Activated CD4-positive, alpha-beta T cell treated with anti-CD3 and anti-CD28 coated beads for 1 hour (primary cell): ENCODE measurements at regions not wholly inside any gene's neighbourhood (a gene's known extent, or its start where the extent isn't known, plus 50 kb on each side); places are given as distances from the start of the nearest gene placed in this dataset.

Source experiments
- DNase-seq: peaks from one replicate; pipeline ENCODE4 v3.0.0-alpha.2; 2020

DNA sequence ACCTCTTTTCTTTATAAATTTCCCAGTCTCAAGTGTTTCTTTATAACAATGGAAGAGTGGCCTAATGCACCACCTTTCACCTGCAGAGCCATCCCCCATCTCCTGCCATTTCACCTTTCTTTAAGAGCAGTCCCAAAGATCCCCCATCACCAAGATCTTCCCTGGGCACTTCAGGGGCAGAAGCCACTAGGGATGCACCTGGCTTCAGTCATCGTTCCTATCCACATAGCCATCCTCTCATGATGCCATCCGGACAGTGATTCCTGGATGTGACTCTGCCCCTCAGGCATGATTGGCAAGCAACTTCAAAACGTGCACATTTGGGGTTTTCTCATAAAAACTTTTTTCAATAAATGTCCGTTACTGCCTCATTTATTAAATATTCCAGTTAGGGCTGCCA, 225.9 kb downstream of the TBXT start:
- no peak for DNase-seq

- DNase-seq: no peak
These were observed 226.3 kb downstream of the TBXT start for GRCh38 chr6:165941249-165941775.

DNA sequence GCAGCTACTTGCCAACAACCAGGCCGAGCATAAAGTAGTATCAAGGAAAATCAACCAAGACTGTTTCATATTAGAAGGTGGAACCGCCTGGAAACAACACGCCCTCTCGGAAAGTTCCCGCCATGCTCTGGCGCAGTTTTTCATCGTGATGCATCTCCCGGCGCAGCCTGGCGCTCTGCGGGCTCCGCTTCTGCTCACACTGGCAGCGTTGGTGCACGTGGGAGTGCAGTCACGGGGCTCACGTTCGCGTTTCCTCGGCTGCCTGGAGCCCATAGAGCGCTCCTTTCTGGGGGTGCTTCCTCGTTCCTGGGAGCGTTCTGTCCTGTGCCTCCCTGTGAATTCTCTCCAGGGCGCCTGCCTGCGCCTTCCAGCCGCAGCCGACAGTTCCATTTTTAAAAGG, 227.3 kb downstream of the TBXT start:
- no peak for DNase-seq

- no peak for DNase-seq
These were observed 227.9 kb downstream of the TBXT start for GRCh38 chr6:165939601-165940290.

DNA sequence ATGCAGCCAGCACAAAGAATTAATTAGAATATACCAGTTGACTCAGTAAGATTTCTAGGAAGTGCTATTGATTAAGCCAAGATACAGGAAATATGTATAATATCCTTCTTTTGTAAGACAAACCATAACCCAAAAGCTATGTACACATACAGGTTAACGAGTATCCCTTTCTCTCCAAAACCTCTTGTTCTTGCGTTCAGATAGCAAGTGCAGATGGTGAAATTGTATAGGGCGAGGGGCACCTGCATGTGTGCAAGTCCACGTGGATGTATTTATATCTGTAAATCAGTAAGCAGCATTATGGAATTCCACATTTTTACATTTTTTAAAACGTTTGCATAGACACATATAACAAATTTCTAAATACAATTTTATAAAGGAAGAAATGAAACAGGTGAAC, 228.6 kb downstream of the TBXT start:
- no peak for DNase-seq

GRCh38 chr6:165937564-165938358, 229.9 kb downstream of the TBXT start:
- no peak for DNase-seq

GRCh38 chr6:165936660-165937059, 231.0 kb downstream of the TBXT start:
- no peak for DNase-seq

DNA sequence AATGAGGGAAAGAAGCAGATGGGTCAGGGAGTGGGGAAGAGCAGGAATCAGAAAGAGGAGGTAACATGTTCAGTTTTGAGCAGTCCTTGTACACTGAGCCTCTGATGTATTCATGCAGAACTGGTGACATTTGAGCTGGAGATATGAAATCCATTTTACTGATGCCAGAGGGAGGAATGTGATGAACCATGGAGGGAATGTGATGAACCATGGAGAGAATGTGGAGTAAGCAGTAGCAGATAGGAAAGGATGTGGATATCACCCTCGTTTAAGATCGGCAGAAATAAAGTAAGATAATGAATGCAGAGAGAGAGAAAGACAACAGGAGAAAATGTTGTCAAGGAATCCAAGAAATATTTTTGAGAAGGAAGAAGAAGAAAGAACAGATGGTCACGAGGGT, 231.6 kb downstream of the TBXT start:
- no peak for DNase-seq

DNA sequence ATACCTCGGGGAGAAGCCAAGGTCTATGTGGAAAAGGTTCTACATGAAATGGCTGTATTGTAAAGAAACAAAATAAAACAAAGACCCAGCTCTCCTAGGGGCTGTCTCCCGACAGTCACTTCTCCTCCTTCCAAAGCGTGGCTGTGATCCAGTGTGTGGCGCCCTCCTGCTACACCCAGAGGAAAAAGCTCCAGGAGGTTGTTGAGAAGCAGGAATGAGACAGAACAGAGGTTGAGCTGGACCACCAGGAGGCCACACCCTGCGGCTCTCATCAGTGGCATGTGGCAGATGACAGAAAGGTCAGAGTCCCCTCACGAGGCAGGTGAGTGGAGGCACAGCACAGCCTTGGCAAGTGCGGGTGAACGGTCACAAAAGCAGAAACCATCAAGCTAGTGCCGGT, 236.0 kb downstream of the TBXT start:
- DNase-seq: no peak

GRCh38 chr6:165930668-165931214, 236.9 kb downstream of the TBXT start:
- DNase-seq: no peak

GRCh38 chr6:165929607-165930006, 238.0 kb downstream of the TBXT start:
- DNase-seq: no peak

- DNase-seq: no peak
These were observed 241.3 kb downstream of the TBXT start for GRCh38 chr6:165926378-165926777.

DNA sequence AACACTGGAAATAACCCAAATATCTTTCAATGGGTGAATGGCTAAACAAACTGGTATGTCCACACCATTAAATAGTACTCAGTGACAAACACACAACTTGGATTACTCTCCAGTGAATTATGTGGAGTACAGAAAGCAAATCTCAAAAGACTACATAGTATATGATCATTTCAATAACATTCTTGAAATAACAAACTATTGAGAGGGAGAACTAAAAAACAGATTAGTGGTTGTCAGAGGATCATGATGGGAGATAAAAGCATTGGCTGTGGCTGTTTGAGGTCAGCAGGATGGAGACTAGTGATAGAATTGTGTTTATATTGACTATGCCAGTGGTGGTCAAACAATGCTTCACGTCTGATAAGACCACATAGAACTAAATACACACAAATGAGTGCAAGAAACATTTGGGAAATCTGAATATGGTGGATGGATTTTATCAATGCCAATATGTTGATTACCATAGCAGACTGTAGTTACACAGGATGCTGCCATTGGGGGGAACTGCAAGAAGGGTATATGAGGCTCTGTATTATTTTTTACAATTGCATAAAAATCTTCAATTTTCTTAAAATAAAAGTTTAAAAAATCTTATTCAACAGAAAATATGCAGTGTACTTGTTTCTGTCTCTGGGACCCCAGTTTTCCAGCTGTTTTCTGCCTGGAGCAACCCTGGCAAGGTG, 242.0 kb downstream of the TBXT start:
- no peak for DNase-seq

DNA sequence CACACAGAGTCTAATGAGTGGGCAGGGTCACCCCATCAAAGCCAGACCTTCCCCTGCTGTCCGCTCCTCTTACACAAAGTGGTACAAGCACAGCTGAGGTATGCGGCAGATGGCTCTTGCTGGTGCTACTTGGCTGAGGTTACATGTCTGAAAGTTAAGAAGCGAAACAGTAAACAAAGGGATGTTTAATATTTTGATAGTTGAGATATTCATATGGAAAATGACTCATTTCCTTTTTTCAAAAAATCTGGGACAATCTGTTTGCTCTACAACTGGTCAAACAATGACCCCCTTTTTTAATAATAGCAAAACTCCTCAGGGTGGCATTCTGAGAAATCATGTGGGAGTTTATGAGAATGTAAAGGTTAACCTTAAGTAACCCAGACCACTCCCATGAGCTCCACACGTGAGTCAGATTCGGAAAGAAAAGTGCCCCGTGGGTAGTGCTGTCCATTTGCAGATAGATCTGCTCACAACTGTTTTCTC, 245.3 kb downstream of the TBXT start:
- no peak for DNase-seq

DNA sequence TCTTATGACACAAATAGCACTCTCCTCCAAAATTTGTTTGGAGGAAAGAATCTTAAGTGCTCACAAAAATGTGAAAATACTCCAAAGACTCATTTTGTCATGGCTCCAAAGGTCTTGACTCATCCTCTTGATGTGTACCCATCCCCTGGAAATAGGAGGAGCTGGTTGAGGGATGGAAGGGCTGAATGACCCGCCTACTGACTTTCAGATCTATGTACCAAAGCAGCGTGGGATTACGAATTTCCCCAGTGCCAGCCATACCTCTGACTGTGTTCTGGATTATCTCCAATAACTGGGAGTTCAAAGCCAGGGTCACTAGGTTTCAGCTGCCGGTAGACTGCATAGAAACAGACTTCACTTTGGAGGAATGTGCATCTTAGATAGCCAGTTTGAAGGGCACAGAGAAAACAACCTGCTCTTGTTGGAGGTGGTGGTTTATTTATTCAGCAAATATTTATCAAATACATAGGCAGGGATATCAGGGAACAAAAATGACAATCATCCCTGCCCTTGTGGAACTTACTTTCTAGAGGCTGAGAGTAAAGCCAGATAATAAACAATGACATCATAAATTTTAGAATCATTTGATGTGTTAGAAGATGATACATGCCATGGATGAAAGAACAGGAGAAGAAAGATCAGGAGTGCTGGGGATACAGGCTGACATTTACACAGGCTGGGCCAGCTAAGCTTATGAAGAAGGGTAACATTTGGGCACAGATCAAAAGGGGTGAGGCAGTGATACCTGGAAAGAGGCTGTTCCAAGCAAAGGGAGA, 246.6 kb downstream of the TBXT start:
- DNase-seq: no peak

DNA sequence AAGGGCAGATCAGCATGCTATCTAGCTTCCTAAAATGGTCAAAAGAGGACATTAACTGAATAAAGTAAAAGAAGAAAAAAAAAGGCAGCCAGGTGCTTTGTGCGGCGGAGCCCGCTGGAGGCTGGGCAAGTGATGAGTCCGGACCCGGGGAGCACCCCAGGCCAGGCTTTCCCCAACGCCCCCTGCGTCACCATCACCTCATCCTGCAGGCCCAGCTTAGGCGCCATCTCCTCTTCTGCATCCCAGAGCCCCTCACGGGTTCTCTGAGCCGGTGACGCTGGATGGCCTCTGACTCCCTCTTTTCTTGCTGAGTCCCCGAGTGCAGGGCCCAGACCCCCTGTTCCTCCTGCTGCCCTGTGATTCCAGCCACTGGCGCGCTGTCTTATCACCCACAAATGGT, 250.1 kb downstream of the TBXT start:
- no peak for DNase-seq

DNA sequence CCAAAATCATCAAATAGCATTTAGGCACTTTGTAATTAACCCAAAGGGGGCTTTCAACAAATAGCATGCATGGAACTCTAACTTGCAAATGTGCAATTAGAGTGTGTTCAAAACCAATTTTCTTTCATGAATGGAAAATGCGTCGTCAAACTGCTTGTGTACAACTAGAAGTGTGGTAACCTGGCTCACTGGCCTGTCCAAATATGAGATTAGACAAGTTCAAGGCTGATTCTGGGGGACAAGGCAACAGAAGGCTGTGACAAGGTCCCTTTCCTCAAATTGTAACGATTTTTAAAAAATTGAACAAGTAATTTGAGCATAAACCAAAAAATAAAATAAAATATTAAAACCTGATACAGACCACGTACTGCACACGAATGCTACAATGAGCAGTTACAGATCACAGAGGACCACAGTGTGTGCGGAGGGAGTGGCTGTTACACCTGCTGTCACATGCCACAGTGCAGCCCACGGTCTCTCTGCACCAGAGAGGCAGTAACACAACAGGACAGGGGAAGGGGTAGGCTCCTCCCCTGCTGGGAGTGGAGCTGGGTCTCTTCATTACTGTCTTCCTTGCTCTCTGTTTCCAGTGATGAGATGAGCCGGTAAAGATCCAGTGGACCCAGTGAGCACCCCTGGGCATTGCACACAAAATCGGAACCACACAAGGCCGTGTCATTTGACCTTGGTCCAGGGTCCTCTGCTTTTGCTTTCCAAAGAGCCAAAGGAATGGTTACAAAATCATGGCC, 252.2 kb upstream of the PDE10A start:
- DNase-seq: no peak

DNA sequence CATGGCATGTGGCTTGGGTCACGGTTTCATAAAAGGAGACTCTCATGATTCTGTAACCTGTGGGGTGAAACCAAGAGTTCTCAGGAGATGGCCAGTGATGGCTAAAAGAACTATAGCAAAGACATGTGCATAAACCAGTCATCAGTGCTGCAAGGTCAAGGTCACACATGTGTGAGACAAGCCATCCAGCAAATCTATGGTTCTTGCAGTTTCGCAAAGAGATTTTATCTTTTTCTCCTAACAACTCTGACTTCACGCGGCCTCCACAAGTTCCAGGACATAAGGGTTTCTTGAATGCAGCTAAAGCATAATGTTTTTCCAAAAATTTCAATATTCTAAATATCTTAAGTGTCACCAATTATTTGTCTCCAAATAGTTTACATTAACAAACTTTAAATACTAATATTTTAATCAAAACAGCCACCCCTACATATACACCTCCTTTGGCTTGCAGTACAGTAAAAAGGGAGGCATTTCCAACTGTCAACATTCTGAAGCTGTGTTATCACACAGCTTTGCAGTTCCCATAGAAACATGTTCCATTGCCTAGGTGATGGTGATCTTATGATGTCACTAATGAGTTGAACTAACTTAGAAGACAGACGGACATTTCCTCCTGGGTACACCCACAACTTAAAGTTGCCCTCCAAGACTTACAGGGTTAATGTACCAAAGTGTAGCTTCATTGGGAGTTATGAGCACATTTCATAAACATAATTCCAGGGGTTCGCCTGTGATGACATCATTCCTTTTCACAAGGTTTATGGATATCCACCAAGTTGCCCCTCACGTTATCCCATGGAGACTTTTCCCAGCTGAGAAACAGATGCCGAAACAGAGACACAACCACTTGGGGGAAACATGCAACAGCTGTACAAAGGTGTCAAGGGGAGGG, 250.9 kb upstream of the PDE10A start:
- no peak for DNase-seq

GRCh38 chr6:165910184-165910966, 247.3 kb upstream of the PDE10A start:
- no peak for DNase-seq

DNA sequence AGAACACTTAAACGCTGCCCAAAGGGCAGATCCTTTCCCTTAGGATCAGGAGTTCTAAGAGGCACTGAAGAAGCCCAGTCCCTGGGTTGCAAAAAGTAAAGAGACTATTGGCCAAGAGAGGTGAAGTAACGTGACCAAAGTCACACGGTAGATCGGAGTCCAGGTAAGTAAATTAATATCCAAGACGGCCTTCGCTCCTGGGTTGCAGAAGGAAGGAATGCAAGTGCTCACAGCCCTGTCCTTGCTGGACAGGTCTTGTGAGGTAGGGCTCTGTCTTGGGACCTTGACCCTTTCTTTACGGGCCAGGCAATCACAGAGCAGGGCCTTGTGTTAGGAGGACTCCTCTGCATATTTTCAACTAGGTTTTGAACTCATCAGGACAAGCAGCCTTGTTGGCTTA, 243.7 kb upstream of the PDE10A start:
- no peak for DNase-seq
